ENCODE measurements at regions not wholly inside any gene's neighbourhood (a gene's known extent, or its start where the extent isn't known, plus 50 kb on each side); places are given as distances from the start of the nearest gene placed in this dataset.
"Not testable (repeated sequence)": the region's sequence is repeated elsewhere in the genome, so short reads cannot be mapped to it uniquely, and the experiment has no call there.

GRCh38 chr15:24534032-24534431 is 141.5 kb upstream of the NPAP1 start:
- H2AFZ ChIP-seq (ENCODE audit: low read length); H3K9ac ChIP-seq (ENCODE audit: insufficient read depth, low read length); H3K9me3 ChIP-seq (ENCODE audit: control insufficient read depth, insufficient read depth, low read depth, low read length); H3K27me3 ChIP-seq (ENCODE audit: control insufficient read depth, insufficient read depth, low read length); H4K20me1 ChIP-seq (ENCODE audit: control insufficient read depth, extremely low read depth, insufficient read depth, low read length); H3K27ac ChIP-seq (ENCODE audit: insufficient read depth, low read length); H3K4me3 ChIP-seq (replicated peaks in 1 of 4; ENCODE audit: control extremely low read depth in 1 of 4, insufficient read depth in 1 of 4, low read depth in 3 of 4, low read length in 4 of 4); H3K36me3 ChIP-seq (ENCODE audit: control insufficient read depth, insufficient read depth, low read length); H3K4me2 ChIP-seq (ENCODE audit: extremely low read depth, insufficient read depth, low read length); H3K79me2 ChIP-seq (ENCODE audit: control insufficient read depth, insufficient read depth, low read length); H3K4me1 ChIP-seq (ENCODE audit: control insufficient read depth, extremely low read depth, insufficient read depth, low read length): not testable (repeated sequence)
- peak in 1 of 2 donors; percentile 10 for DNase-seq (ENCODE audit: low read depth in 2 of 2)

GRCh38 chr15:24557281-24557680 is 118.3 kb upstream of the NPAP1 start:
- H4K20me1 ChIP-seq (ENCODE audit: control insufficient read depth, extremely low read depth, insufficient read depth, low read length); H3K9me3 ChIP-seq (ENCODE audit: control insufficient read depth, insufficient read depth, low read depth, low read length); H3K27me3 ChIP-seq (ENCODE audit: control insufficient read depth, insufficient read depth, low read length); DNase-seq (ENCODE audit: low read depth in 2 of 2); H3K79me2 ChIP-seq (ENCODE audit: control insufficient read depth, insufficient read depth, low read length); H2AFZ ChIP-seq (ENCODE audit: low read length); H3K4me2 ChIP-seq (ENCODE audit: extremely low read depth, insufficient read depth, low read length); H3K4me1 ChIP-seq (ENCODE audit: control insufficient read depth, extremely low read depth, insufficient read depth, low read length); H3K4me3 ChIP-seq (replicated peaks in 1 of 4; ENCODE audit: control extremely low read depth in 1 of 4, insufficient read depth in 1 of 4, low read depth in 3 of 4, low read length in 4 of 4); H3K27ac ChIP-seq (ENCODE audit: insufficient read depth, low read length); H3K9ac ChIP-seq (ENCODE audit: insufficient read depth, low read length); H3K36me3 ChIP-seq (ENCODE audit: control insufficient read depth, insufficient read depth, low read length): not testable (repeated sequence)

- Histone ChIP-seq H3K4me2 (ENCODE audit: extremely low read depth, insufficient read depth, low read length) (no peak overlapping the region), H3K4me1 (ENCODE audit: control insufficient read depth, extremely low read depth, insufficient read depth, low read length) (no peaks in the 10 kb centered on the region), H3K9me3 (ENCODE audit: control insufficient read depth, insufficient read depth, low read depth, low read length) (no peaks in the 10 kb centered on the region), H3K27ac (ENCODE audit: insufficient read depth, low read length) (no peak overlapping the region), H3K36me3 (ENCODE audit: control insufficient read depth, insufficient read depth, low read length) (no peaks in the 10 kb centered on the region), H3K27me3 (ENCODE audit: control insufficient read depth, insufficient read depth, low read length) (no peaks in the 10 kb centered on the region), H2AFZ (ENCODE audit: low read length) (no peak overlapping the region), H3K4me3 (replicated peaks in 1 of 4; ENCODE audit: control extremely low read depth in 1 of 4, insufficient read depth in 1 of 4, low read depth in 3 of 4, low read length in 4 of 4) (no peak overlapping the region), H3K79me2 (ENCODE audit: control insufficient read depth, insufficient read depth, low read length) (no peaks in the 10 kb centered on the region), H4K20me1 (ENCODE audit: control insufficient read depth, extremely low read depth, insufficient read depth, low read length) (no peaks in the 10 kb centered on the region), H3K9ac (ENCODE audit: insufficient read depth, low read length) (no peak overlapping the region)
- TF ChIP-seq EZH2 (IDR thresholded peaks at IDR 0.05; ENCODE audit: low read length, missing control alignments) = no peak
- no peak for TF ChIP-seq CTCF (conservative IDR thresholded peaks at IDR 0.05 in 1 of 2, IDR thresholded peaks at IDR 0.05 in 1 of 2; ENCODE audit: low read depth in 1 of 2, low read length in 2 of 2)
- no peak for DNase-seq (ENCODE audit: low read depth in 2 of 2)
These were observed 67.9 kb upstream of the NPAP1 start for GRCh38 chr15:24607636-24608035.

GRCh38 chr15:24617646-24618045 is 57.9 kb upstream of the NPAP1 start:
- H3K4me3 ChIP-seq (replicated peaks in 1 of 4; ENCODE audit: control extremely low read depth in 1 of 4, insufficient read depth in 1 of 4, low read depth in 3 of 4, low read length in 4 of 4) = no peak overlapping the region
- DNase-seq (ENCODE audit: low read depth in 2 of 2) = no peak
- no peak overlapping the region for H3K27ac ChIP-seq (ENCODE audit: insufficient read depth, low read length)
- H3K9ac ChIP-seq (ENCODE audit: insufficient read depth, low read length) = no peak overlapping the region
- no peaks in the 10 kb centered on the region for H3K36me3 ChIP-seq (ENCODE audit: control insufficient read depth, insufficient read depth, low read length)
- H3K9me3 ChIP-seq (ENCODE audit: control insufficient read depth, insufficient read depth, low read depth, low read length) = no peaks in the 10 kb centered on the region
- no peak overlapping the region for H3K4me2 ChIP-seq (ENCODE audit: extremely low read depth, insufficient read depth, low read length)
- TF ChIP-seq CTCF (conservative IDR thresholded peaks at IDR 0.05 in 1 of 2, IDR thresholded peaks at IDR 0.05 in 1 of 2; ENCODE audit: low read depth in 1 of 2, low read length in 2 of 2) (no peak), EZH2 (IDR thresholded peaks at IDR 0.05; ENCODE audit: low read length, missing control alignments) (no peak)
- H2AFZ ChIP-seq (ENCODE audit: low read length) = no peak overlapping the region
- H3K4me1 ChIP-seq (ENCODE audit: control insufficient read depth, extremely low read depth, insufficient read depth, low read length) = no peaks in the 10 kb centered on the region
- no peaks in the 10 kb centered on the region for H3K27me3 ChIP-seq (ENCODE audit: control insufficient read depth, insufficient read depth, low read length)
- no peaks in the 10 kb centered on the region for H3K79me2 ChIP-seq (ENCODE audit: control insufficient read depth, insufficient read depth, low read length)
- no peaks in the 10 kb centered on the region for H4K20me1 ChIP-seq (ENCODE audit: control insufficient read depth, extremely low read depth, insufficient read depth, low read length)

All from fibroblast of lung (primary cell).